HFFc6 (cell line): ENCODE measurements at regions not wholly inside any gene's neighbourhood (a gene's known extent, or its start where the extent isn't known, plus 50 kb on each side); places are given as distances from the start of the nearest gene placed in this dataset.
"Not testable (repeated sequence)": the region's sequence is repeated elsewhere in the genome, so short reads cannot be mapped to it uniquely, and the experiment has no call there.

Experiments
- DNase-seq: peaks from one replicate; pipeline ENCODE4 v3.0.0-alpha.2; 2018
- H3K27ac Mint-ChIP-seq: 2 replicates; pipeline ENCODE4 v1.8.0; 2020; ENCODE audit warnings: mild to moderate bottlenecking, mixed read lengths
- H3K27me3 Mint-ChIP-seq: 2 replicates; pipeline ENCODE4 v1.8.0; 2021; ENCODE audit warnings: mild to moderate bottlenecking, moderate library complexity, mixed read lengths; ENCODE audit not compliant: insufficient read depth
- H3K36me3 Mint-ChIP-seq: 2 replicates; pipeline ENCODE4 v1.8.0; 2021; ENCODE audit warnings: low read depth, mixed read lengths
- H3K4me1 Mint-ChIP-seq: 2 replicates; pipeline ENCODE4 v1.8.0; 2020; ENCODE audit warnings: low read depth, mixed read lengths
- H3K4me3 Mint-ChIP-seq: 2 replicates; pipeline ENCODE4 v1.8.0; 2020; ENCODE audit warnings: mild to moderate bottlenecking, moderate library complexity, mixed read lengths
- H3K9me3 Mint-ChIP-seq: 2 replicates; pipeline ENCODE4 v1.8.0; 2020; ENCODE audit warnings: mild to moderate bottlenecking, mixed read lengths
- CTCF ChIP-seq: fragments of 200-600 bp; sonication (generic); IDR thresholded peaks from 2 replicates; pipeline ENCODE4 v1.5.0; 2021; ENCODE audit warnings: antibody characterized with exemption, mild to moderate bottlenecking

GRCh38 chr5:42943931-42944631 is 96.0 kb downstream of the ANXA2R start:
- peak overlapping the region; percentile 92 for H3K27ac Mint-ChIP-seq
- peaks cover 63% of the 10 kb centered on the region for H3K4me1 Mint-ChIP-seq
- peaks cover 1% of the 10 kb centered on the region for H3K27me3 Mint-ChIP-seq
- peak overlapping the region; percentile 93 for H3K4me3 Mint-ChIP-seq
- H3K36me3 Mint-ChIP-seq = no peaks in the 10 kb centered on the region
- no peaks in the 10 kb centered on the region for H3K9me3 Mint-ChIP-seq
- no peak for DNase-seq
- TF ChIP-seq CTCF = no peak

- no peak for DNase-seq
- Mint-ChIP-seq H3K4me3 (no peak overlapping the region), H3K4me1 (peaks cover 54% of the 10 kb centered on the region), H3K9me3 (no peaks in the 10 kb centered on the region), H3K27ac (no peak overlapping the region), H3K27me3 (peaks cover 1% of the 10 kb centered on the region), H3K36me3 (peaks cover 4% of the 10 kb centered on the region; the same call in 1 of the 2 replicates)
- no peak for TF ChIP-seq CTCF
These were observed 99.3 kb downstream of the ANXA2R start for GRCh38 chr5:42940853-42941252.

GRCh38 chr5:42932011-42932410 is 108.1 kb downstream of the ANXA2R start:
- not testable (repeated sequence) for H3K4me3 Mint-ChIP-seq, DNase-seq, H3K27ac Mint-ChIP-seq, H3K27me3 Mint-ChIP-seq
- Mint-ChIP-seq H3K36me3 (peaks cover 31% of the 10 kb centered on the region), H3K9me3 (peaks cover 14% of the 10 kb centered on the region), H3K4me1 (peaks cover 21% of the 10 kb centered on the region)

GRCh38 chr5:42931451-42931850 is 108.7 kb downstream of the ANXA2R start:
- Mint-ChIP-seq H3K4me1 (peaks cover 21% of the 10 kb centered on the region), H3K9me3 (peaks cover 14% of the 10 kb centered on the region), H3K36me3 (peaks cover 31% of the 10 kb centered on the region)
- DNase-seq, H3K4me3 Mint-ChIP-seq, H3K27me3 Mint-ChIP-seq, H3K27ac Mint-ChIP-seq: not testable (repeated sequence)

- Mint-ChIP-seq H3K4me3 (no peak overlapping the region), H3K4me1 (peaks cover 21% of the 10 kb centered on the region), H3K36me3 (peaks cover 31% of the 10 kb centered on the region), H3K27me3 (peaks cover 3% of the 10 kb centered on the region; the same call in 1 of the 2 replicates), H3K27ac (no peak overlapping the region), H3K9me3 (peaks cover 14% of the 10 kb centered on the region)
- no peak for DNase-seq
- TF ChIP-seq CTCF = no peak
These were observed 109.2 kb downstream of the ANXA2R start for GRCh38 chr5:42930934-42931333.

GRCh38 chr5:42929871-42930270 is 110.2 kb downstream of the ANXA2R start:
- Mint-ChIP-seq H3K4me1 (peaks cover 21% of the 10 kb centered on the region), H3K27ac (peak overlapping the region; percentile 47; the same call in 1 of the 2 replicates)

More at GRCh38 chr5:42929871-42930270, 110.2 kb downstream of the ANXA2R start:
- Mint-ChIP-seq H3K9me3 (peaks cover 14% of the 10 kb centered on the region), H3K27me3 (peaks cover 6% of the 10 kb centered on the region), H3K36me3 (peaks cover 31% of the 10 kb centered on the region), H3K4me3 (peak overlapping the region; percentile 44)
- TF ChIP-seq CTCF = no peak
- DNase-seq = no peak
